BE2C (cell line): ENCODE measurements at regions not wholly inside any gene's neighbourhood (a gene's known extent, or its start where the extent isn't known, plus 50 kb on each side); places are given as distances from the start of the nearest gene placed in this dataset.

ENCODE experiments used
- DNase-seq: peaks from one replicate; pipeline ENCODE4 v3.0.0-alpha.2; 2020
- H3K27me3 ChIP-seq: fragments of 250-450 bp; sonication (Bioruptor Pico); 2 replicates; pipeline ENCODE4 v1.5.1; 2020; ENCODE audit warnings: mild to moderate bottlenecking
- H3K36me3 ChIP-seq: fragments of 250-450 bp; sonication (Bioruptor Pico); 2 replicates; pipeline ENCODE4 v1.5.1; 2020; ENCODE audit warnings: mild to moderate bottlenecking
- H3K4me1 ChIP-seq: fragments of 250-450 bp; sonication (Bioruptor Pico); 2 replicates; pipeline ENCODE4 v1.5.1; 2020
- H3K4me3 ChIP-seq: 2 replicates; pipeline ENCODE4 v1.5.1; 2011; ENCODE audit warnings: low read depth, low read length
- H3K9me3 ChIP-seq: fragments of 250-450 bp; sonication (Bioruptor Pico); 2 replicates; pipeline ENCODE4 v1.5.1; 2020
- TF ChIP-seq, protein P1 (sequence below): IDR thresholded peaks from 2 replicates; pipeline ENCODE4 v1.5.1; 2012; ENCODE audit warnings: mild to moderate bottlenecking, low read depth, low read length

DNA sequence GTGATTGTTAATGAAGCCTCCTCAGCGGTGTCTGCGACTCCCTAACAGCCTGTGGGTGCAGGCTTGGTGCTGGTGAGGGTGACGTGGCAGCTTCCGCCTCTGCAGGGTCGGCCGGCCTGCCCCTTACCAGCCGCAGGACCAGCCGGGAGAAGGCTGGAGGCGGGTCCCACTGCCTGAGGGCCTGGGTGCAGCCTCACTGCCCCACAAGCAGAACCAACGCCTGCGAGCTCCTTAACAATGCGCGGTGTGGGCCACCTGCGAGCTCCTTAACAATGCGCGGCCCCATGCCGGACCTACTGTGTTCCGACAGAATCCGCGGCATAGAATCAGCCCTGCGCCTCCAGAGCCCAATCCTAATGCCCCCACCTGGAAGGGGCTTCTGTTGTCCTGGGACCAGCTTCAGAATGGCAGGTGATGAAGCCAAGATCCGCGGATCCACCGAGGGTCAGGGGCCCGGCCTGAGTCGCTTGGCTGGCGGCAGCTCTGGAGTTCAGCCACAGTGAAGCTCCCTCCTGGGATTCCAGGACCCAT, 54.4 kb upstream of the AJAP1 start:
- H3K4me3 ChIP-seq: no peak overlapping the region
- H3K4me1 ChIP-seq: no peaks in the 10 kb centered on the region
- TF ChIP-seq, protein P1, sequence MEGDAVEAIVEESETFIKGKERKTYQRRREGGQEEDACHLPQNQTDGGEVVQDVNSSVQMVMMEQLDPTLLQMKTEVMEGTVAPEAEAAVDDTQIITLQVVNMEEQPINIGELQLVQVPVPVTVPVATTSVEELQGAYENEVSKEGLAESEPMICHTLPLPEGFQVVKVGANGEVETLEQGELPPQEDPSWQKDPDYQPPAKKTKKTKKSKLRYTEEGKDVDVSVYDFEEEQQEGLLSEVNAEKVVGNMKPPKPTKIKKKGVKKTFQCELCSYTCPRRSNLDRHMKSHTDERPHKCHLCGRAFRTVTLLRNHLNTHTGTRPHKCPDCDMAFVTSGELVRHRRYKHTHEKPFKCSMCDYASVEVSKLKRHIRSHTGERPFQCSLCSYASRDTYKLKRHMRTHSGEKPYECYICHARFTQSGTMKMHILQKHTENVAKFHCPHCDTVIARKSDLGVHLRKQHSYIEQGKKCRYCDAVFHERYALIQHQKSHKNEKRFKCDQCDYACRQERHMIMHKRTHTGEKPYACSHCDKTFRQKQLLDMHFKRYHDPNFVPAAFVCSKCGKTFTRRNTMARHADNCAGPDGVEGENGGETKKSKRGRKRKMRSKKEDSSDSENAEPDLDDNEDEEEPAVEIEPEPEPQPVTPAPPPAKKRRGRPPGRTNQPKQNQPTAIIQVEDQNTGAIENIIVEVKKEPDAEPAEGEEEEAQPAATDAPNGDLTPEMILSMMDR: no peak
- H3K36me3 ChIP-seq: no peaks in the 10 kb centered on the region
- DNase-seq: no peak
- no peaks in the 10 kb centered on the region for H3K9me3 ChIP-seq
- H3K27me3 ChIP-seq: no peaks in the 10 kb centered on the region

DNA sequence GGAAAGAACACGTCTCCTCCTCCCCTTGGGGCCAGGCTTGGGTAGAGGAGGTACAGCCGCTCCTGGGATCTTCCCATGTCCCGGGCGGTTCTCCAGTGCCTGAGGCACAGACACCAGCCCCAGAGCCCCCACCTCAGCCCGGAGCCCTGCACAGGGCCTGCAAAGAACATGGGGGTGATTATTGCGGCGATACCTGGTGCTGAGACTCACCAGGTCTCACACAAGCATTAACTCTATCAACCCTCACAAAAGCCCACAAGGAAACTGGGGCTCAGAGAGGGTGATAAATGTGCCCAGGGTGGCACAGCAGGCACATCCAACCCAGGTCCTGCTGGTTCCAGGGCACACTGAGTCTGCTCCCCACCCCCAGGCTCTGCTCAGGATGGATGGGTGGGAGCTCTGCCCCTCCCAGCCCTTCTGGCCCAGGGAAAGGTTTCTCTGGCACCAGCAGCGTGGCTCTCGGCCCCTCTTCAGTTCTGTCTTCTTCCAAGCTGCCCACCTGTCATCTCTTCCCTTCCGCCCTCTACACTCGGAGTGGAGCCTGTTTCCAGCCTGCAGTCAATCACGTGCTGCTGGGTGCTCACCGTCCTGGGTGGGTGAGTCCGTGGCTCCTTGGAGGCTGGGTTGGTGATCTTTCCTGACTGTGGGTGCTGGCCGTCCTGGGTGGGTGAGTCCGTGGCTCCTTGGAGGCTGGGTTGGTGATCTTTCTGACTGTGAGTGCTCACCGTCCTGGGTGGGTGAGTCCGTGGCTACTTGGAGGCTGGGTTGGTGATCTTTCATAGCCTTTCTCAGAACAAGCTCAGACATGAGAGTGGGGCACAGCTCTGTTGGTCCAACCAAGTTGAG, 53.6 kb upstream of the AJAP1 start:
- Histone ChIP-seq H3K36me3 (no peaks in the 10 kb centered on the region), H3K4me1 (no peaks in the 10 kb centered on the region), H3K27me3 (no peaks in the 10 kb centered on the region), H3K9me3 (no peaks in the 10 kb centered on the region), H3K4me3 (no peak overlapping the region)
- TF ChIP-seq, protein P1: no peak
- no peak for DNase-seq

DNA sequence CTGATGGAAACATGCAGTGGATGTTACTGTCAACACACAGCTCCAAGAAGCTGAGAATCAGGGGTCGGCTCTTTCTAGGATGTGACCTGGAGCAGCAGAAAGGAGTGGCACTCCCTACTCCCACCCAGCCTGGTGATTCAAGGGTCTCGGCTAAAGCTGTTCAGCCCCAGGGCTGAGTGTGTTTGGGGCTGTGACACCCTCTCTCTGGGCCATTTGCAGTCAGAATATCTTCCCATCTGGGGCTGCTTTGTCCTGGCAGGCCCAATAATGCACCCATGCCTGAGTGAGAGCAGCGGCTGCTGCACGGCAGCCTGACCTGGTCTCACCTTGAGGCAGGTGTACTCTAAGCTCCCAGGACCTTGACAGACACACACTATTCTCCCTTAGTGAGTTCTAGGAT, 52.5 kb upstream of the AJAP1 start:
- no peaks in the 10 kb centered on the region for H3K27me3 ChIP-seq
- TF ChIP-seq, protein P1: no peak
- DNase-seq: no peak
- no peaks in the 10 kb centered on the region for H3K9me3 ChIP-seq
- H3K4me1 ChIP-seq: no peaks in the 10 kb centered on the region
- no peaks in the 10 kb centered on the region for H3K36me3 ChIP-seq
- no peak overlapping the region for H3K4me3 ChIP-seq

DNA sequence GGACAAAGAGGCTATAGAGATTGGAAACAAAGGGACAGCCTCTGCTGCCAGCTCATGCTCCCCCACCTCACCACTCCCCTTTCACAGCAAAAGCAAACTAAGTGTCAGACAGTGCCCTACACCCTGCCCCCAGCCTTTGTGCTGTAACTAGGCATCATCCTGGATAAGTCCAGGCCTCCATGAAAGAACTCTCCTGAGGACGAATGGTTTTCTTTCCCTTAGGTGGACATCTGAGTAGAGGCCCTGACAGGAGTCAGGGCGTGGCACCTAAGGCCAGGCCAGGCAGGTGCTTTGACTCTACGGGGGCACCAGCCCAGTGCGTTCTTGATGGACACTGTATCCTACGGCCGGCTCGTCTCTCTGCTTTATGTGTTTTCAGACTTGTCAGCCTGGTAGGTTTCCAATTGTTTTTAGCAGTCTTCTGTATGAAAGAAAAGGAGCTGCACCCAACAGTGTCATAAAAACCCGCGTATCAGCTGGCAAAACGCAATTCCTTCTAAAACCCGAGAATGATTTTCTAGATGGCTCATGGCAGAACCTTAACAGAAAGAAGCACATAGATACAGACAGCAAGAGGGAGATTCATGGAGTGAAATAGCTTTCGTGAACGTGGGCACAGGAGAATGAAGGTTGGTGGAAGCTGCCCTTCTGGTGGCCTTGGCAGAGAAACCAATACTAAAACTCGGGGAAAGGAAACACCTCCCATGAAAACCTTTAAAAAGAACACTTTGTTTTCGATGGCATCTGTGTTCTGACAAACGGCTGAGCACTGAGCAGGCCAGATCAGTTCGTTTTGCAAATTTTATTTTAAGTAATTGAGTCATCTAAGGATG, 51.7 kb upstream of the AJAP1 start:
- Histone ChIP-seq H3K36me3 (no peaks in the 10 kb centered on the region), H3K4me1 (no peaks in the 10 kb centered on the region), H3K4me3 (no peak overlapping the region), H3K9me3 (no peaks in the 10 kb centered on the region), H3K27me3 (no peaks in the 10 kb centered on the region)
- DNase-seq: no peak
- TF ChIP-seq, protein P1: no peak

DNA sequence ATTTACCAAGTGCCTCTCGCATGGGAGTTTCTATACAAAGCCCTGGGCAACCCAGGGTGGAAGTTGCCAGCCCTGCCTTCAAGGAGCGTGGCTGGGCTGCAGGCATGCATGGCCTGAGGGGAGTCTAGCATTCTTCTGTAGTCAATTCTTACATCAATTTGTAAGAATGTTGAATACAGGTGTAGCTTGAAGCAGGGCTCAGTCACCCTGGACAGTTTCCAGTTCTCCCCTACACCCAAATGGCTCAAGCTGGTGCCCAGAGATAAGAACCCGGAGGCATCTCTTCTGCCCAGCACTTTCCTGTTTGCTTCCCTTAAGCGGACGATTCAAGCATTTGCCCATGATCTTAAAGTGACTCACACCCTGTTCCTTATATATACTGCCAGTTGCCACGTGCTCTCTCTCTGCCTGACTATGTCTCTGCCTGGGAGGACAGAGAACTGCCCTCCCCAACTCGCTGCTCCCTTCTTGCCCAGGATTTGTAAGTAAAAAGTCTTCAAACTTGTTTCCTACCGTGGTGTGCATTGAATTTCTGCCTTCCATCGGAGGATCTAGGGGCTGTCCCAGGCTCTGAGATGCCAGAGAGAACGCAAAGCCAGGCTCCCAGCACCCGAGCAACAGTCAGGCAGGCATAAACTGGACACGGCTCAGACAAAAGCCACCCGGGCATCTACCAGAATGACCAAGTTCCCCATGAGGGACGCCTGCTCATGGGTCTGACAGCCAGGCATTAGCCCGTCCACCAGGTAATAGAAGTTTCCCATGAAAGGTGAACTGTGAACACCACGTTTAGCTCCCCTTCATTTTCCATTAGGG, 50.9 kb upstream of the AJAP1 start:
- Histone ChIP-seq H3K27me3 (no peaks in the 10 kb centered on the region), H3K4me3 (no peak overlapping the region)

More for the DNA sequence above, 50.9 kb upstream of the AJAP1 start:
- no peak for DNase-seq
- Histone ChIP-seq H3K4me1 (no peaks in the 10 kb centered on the region), H3K36me3 (no peaks in the 10 kb centered on the region), H3K9me3 (no peaks in the 10 kb centered on the region)
- TF ChIP-seq, protein P1: no peak
